ENCODE measurements at regions not wholly inside any gene's neighbourhood (a gene's known extent, or its start where the extent isn't known, plus 50 kb on each side); places are given as distances from the start of the nearest gene placed in this dataset.
A peak's percentile ranks its signal among the peaks of the same experiment; 100 is the strongest.

GRCh38 chr2:193506035-193506434 is 1311.3 kb upstream of the TMEFF2 start:
- ATAC-seq = no peak
- intact Hi-C loops (cut with DNase I) = no loop called here
- no peaks in the 10 kb centered on the region for H3K9me3 ChIP-seq
- H3K27ac ChIP-seq = no peak overlapping the region
- no peaks in the 10 kb centered on the region for H3K4me1 ChIP-seq
- no peak for TF ChIP-seq CTCF (IDR thresholded peaks at IDR 0.05)
- no peaks in the 10 kb centered on the region for H3K36me3 ChIP-seq
- 93 to 97% methylated on average over 11 of the region's 11 CpGs for WGBS, 2 donors
- DNase-seq = no peak
- H3K27me3 ChIP-seq = no peaks in the 10 kb centered on the region
- no peak for FAIRE-seq
- no peak overlapping the region for H3K4me3 ChIP-seq

GRCh38 chr2:193505620-193506019 is 1310.9 kb upstream of the TMEFF2 start:
- FAIRE-seq (no peak), ATAC-seq (no peak), DNase-seq (no peak)
- Histone ChIP-seq H3K9me3 (no peaks in the 10 kb centered on the region), H3K27me3 (no peaks in the 10 kb centered on the region), H3K27ac (no peak overlapping the region), H3K36me3 (no peaks in the 10 kb centered on the region), H3K4me1 (no peaks in the 10 kb centered on the region), H3K4me3 (no peak overlapping the region)
- TF ChIP-seq CTCF (IDR thresholded peaks at IDR 0.05) = no peak
- intact Hi-C loops (cut with DNase I) = no loop called here
- WGBS, 2 donors = 75 to 79% methylated on average over 7 of the region's 7 CpGs

GRCh38 chr2:193502363-193503035 is 1307.8 kb upstream of the TMEFF2 start:
- H3K27ac ChIP-seq = no peak overlapping the region
- H3K36me3 ChIP-seq = no peaks in the 10 kb centered on the region
- no peaks in the 10 kb centered on the region for H3K4me1 ChIP-seq
- no peak for ATAC-seq
- no peak overlapping the region for H3K4me3 ChIP-seq
- FAIRE-seq = no peak
- TF ChIP-seq CTCF (IDR thresholded peaks at IDR 0.05) = no peak
- peak in 1 of 6 donors; percentile 59 for DNase-seq
- no peaks in the 10 kb centered on the region for H3K9me3 ChIP-seq
- 86 to 88% methylated on average over 31 to 42 of the region's 42 CpGs for WGBS, 2 donors
- no peaks in the 10 kb centered on the region for H3K27me3 ChIP-seq
- intact Hi-C loops (cut with DNase I) = no loop called here

GRCh38 chr2:193496786-193497185 is 1302.1 kb upstream of the TMEFF2 start:
- no peak overlapping the region for H3K4me3 ChIP-seq
- TF ChIP-seq CTCF (IDR thresholded peaks at IDR 0.05) = no peak
- H3K27me3 ChIP-seq = no peaks in the 10 kb centered on the region
- WGBS, 2 donors = 36 to 55% methylated on average over 2 of the region's 2 CpGs
- intact Hi-C loops (cut with DNase I) = no loop called here
- H3K36me3 ChIP-seq = no peaks in the 10 kb centered on the region
- no peak for ATAC-seq
- DNase-seq = no peak
- no peak for FAIRE-seq
- no peaks in the 10 kb centered on the region for H3K4me1 ChIP-seq
- no peaks in the 10 kb centered on the region for H3K9me3 ChIP-seq
- H3K27ac ChIP-seq = no peak overlapping the region

- Histone ChIP-seq H3K9me3 (no peaks in the 10 kb centered on the region), H3K27ac (no peak overlapping the region), H3K36me3 (no peaks in the 10 kb centered on the region), H3K4me1 (no peaks in the 10 kb centered on the region), H3K4me3 (no peak overlapping the region), H3K27me3 (no peaks in the 10 kb centered on the region)
- ATAC-seq = no peak
- 42 to 53% methylated on average over 3 of the region's 3 CpGs for WGBS, 2 donors
- DNase-seq = no peak
- intact Hi-C loops (cut with DNase I) = no loop called here
- no peak for FAIRE-seq
- TF ChIP-seq CTCF (IDR thresholded peaks at IDR 0.05) = no peak
These were observed 1287.8 kb upstream of the TMEFF2 start for GRCh38 chr2:193482557-193482956.
